Kidney (tissue), 13 donors: ENCODE measurements at regions not wholly inside any gene's neighbourhood (a gene's known extent, or its start where the extent isn't known, plus 50 kb on each side); places are given as distances from the start of the nearest gene placed in this dataset.
"Not testable (repeated sequence)": the region's sequence is repeated elsewhere in the genome, so short reads cannot be mapped to it uniquely, and the experiment has no call there.

Source experiments
- DNase-seq, 5 donors: peaks; one replicate each; pipeline ENCODE4 v3.0.0-alpha.2; 2013 to 2020
- FAIRE-seq: peaks from 2 replicates; lab custom pipeline; 2012; peaks lifted over from hg19 to GRCh38; lab: Jason Lieb, UNC
- H3K27ac ChIP-seq, 2 donors: one replicate each; pipeline ENCODE4 v1.7.0; 2013; ENCODE audit warnings: low read depth in 2 of 2, low read length in 2 of 2, inconsistent platforms in 1 of 2
- H3K27me3 ChIP-seq: one replicate; pipeline ENCODE4 v1.7.1; 2013; ENCODE audit warnings: low read length, inconsistent platforms; ENCODE audit not compliant: control insufficient read depth, insufficient read depth
- H3K36me3 ChIP-seq, 3 donors: one replicate each; pipeline versions ENCODE4 v1.7.0 to v1.7.1; 2013; ENCODE audit warnings: low read length in 3 of 3, control low read depth in 1 of 3, inconsistent platforms in 1 of 3; ENCODE audit not compliant: insufficient read depth in 3 of 3, control insufficient read depth in 2 of 3
- H3K4me1 ChIP-seq, 3 donors: one replicate each; pipeline versions ENCODE4 v1.7.0 to v1.7.1; 2013; ENCODE audit warnings: low read length in 3 of 3, inconsistent platforms in 1 of 3, low read depth in 1 of 3; ENCODE audit not compliant: control insufficient read depth in 2 of 3, insufficient read depth in 2 of 3
- H3K4me3 ChIP-seq, 3 donors: one replicate each; pipeline versions ENCODE4 v1.7.0 to v1.8.1; 2013; ENCODE audit warnings: low read length in 3 of 3, control low read depth in 1 of 3, inconsistent platforms in 1 of 3
- H3K9ac ChIP-seq, 3 donors: one replicate each; pipeline versions ENCODE4 v1.7.0 to v1.7.1; 2013; ENCODE audit warnings: low read length in 3 of 3, control low read depth in 1 of 3, inconsistent platforms in 1 of 3
- H3K9me3 ChIP-seq, 3 donors: one replicate each; pipeline versions ENCODE4 v1.7.0 to v1.7.1; 2013; ENCODE audit warnings: low read length in 3 of 3, control low read depth in 1 of 3, inconsistent platforms in 1 of 3; ENCODE audit not compliant: control insufficient read depth in 2 of 3, insufficient read depth in 1 of 3
- intact Hi-C: fragments of 100-400 bp; cut with DNase I; formaldehyde crosslinking; loops from one replicate; pipeline ENCODE4 v1.11.1; 2022
- TF ChIP-seq, protein P1 (sequence below): IDR thresholded peaks from 3 replicates; pipeline ENCODE4 v1.5.1; 2012; ENCODE audit warnings: mild to moderate bottlenecking, moderate library complexity, borderline replicate concordance; ENCODE audit not compliant: insufficient read depth; ENCODE audit errors: extremely low read depth
- donor health status: control.
- donor health status: control.
- donor health status: control.
- donor health status: control.
- donor health status: control.
- donor health status: DM: yes; HTN: yes; CAD: no.
- donor health status: Normal renal cell carcinoma (clear cell type).

DNA sequence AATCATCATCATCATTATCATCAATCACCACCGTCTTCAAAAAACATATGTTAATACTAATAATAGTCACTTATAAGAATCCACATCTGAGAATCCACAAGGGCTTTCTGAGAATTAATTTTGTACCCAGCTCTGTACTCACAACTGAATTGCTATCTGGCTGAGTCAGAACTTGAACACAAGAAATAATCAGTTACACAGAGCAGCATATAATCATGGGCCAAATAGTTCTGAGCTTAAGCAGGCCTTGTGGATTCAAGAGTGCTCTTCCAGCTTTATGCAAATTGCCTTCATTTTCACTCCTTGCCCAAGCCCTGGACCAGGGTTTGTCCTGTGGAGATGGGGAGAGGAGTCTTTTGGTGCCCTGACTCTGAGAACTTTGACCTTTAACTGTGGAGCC, 304.5 kb downstream of the ZNF248 start:
- Histone ChIP-seq H3K4me3 (no peak overlapping the region), H3K9me3 (no peaks in the 10 kb centered on the region), H3K36me3 (no peaks in the 10 kb centered on the region), H3K27ac (no peak overlapping the region), H3K4me1 (no peaks in the 10 kb centered on the region), H3K27me3 (no peaks in the 10 kb centered on the region), H3K9ac (no peak overlapping the region)
- intact Hi-C loops, result no loop called here
- FAIRE-seq (no peak), DNase-seq (no peak)
- TF ChIP-seq, protein P1, sequence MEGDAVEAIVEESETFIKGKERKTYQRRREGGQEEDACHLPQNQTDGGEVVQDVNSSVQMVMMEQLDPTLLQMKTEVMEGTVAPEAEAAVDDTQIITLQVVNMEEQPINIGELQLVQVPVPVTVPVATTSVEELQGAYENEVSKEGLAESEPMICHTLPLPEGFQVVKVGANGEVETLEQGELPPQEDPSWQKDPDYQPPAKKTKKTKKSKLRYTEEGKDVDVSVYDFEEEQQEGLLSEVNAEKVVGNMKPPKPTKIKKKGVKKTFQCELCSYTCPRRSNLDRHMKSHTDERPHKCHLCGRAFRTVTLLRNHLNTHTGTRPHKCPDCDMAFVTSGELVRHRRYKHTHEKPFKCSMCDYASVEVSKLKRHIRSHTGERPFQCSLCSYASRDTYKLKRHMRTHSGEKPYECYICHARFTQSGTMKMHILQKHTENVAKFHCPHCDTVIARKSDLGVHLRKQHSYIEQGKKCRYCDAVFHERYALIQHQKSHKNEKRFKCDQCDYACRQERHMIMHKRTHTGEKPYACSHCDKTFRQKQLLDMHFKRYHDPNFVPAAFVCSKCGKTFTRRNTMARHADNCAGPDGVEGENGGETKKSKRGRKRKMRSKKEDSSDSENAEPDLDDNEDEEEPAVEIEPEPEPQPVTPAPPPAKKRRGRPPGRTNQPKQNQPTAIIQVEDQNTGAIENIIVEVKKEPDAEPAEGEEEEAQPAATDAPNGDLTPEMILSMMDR, result no peak

DNA sequence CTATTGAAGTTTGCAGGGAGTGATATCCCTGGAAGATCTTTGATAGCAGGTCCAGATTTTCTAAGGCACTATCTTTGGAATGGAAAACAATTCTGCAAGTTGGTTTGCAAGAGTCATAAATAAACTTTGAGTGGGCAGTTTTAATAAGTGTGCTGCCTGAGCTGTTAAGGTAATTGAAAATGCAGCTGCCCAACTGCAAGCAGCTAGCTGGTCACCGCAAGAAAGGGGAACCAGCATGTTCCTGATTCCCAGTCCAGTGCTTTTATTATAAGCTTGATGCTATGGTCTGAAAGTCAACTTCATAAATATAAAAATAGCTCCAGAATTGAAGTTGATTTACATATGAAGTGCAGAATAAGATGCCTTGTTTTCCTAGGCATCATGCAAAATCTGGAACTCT, 308.4 kb downstream of the ZNF248 start:
- H3K9me3 ChIP-seq, result no peaks in the 10 kb centered on the region
- no peak for DNase-seq
- FAIRE-seq, result no peak
- no peak overlapping the region for H3K9ac ChIP-seq
- no peaks in the 10 kb centered on the region for H3K4me1 ChIP-seq
- intact Hi-C loops, result no loop called here
- TF ChIP-seq, protein P1, result no peak
- H3K27ac ChIP-seq, result no peak overlapping the region
- H3K4me3 ChIP-seq, result no peak overlapping the region
- H3K27me3 ChIP-seq, result no peaks in the 10 kb centered on the region
- no peaks in the 10 kb centered on the region for H3K36me3 ChIP-seq

DNA sequence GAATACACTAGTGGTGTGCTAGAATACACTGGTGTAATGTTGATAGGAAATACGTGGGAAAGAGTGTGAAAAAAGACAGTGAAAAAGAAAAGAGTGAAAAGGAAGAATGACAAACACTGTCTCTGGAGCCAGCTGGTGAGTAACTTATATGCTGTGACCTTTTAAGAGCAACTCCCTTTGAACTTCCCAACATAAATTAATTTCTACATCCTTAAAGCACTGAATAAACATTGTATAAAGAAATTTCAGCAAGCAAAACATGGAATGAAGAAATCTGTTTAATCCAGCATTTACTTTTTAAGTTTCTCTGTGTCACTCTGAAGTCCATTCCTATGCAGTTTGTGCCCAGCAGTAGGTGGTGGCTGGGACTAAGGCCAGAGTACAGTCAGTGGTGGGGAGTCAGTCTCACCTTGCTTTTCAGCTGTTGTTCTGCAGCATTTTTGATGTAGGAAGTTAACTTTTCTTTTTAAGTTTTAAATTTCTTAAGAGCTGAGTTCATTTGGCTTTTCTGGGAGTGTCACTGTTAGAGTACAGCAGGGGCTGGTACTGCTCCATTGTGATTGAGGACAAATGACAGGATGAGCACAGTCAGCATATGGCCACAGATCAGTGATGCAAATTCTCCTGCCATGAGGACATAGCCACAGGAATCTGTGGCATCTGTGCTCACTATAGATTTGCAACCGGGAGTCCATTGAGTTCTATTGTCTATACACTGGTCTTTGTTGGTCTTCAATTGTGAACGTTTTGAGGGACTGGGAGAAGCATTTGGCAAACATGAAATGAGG, 321.8 kb downstream of the ZNF248 start:
- Histone ChIP-seq H3K9me3 (no peaks in the 10 kb centered on the region), H3K4me1 (no peaks in the 10 kb centered on the region), H3K27me3 (no peaks in the 10 kb centered on the region), H3K9ac (no peak overlapping the region), H3K27ac (no peak overlapping the region), H3K4me3 (no peak overlapping the region), H3K36me3 (no peaks in the 10 kb centered on the region)
- TF ChIP-seq, protein P1, result no peak
- intact Hi-C loops, result no loop called here
- DNase-seq (no peak), FAIRE-seq (no peak)

DNA sequence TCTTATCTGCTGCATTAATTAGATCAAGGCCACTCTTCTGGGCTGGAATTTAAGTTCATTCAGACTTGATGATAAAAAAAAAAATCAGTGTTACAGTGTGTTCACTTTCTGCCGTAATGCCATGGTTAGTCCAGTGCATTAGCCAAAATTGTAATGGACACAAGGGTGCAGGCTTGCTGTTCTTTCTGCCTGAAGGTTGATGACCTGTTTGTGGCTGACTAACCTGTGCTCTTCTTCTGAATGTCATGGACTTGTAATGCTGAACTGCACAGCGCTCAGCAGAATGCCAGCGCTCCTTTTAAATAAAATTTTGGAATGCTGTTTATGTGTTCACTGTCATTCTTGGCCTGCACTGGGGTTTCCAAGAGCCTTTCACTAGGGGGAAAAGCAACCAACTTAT, 323.2 kb downstream of the ZNF248 start:
- DNase-seq (no peak), FAIRE-seq (no peak)
- Histone ChIP-seq H3K4me3 (no peak overlapping the region), H3K36me3 (no peaks in the 10 kb centered on the region), H3K9ac (no peak overlapping the region), H3K27ac (no peak overlapping the region), H3K4me1 (no peaks in the 10 kb centered on the region), H3K27me3 (no peaks in the 10 kb centered on the region), H3K9me3 (no peaks in the 10 kb centered on the region)
- TF ChIP-seq, protein P1, result no peak
- intact Hi-C loops, result no loop called here

DNA sequence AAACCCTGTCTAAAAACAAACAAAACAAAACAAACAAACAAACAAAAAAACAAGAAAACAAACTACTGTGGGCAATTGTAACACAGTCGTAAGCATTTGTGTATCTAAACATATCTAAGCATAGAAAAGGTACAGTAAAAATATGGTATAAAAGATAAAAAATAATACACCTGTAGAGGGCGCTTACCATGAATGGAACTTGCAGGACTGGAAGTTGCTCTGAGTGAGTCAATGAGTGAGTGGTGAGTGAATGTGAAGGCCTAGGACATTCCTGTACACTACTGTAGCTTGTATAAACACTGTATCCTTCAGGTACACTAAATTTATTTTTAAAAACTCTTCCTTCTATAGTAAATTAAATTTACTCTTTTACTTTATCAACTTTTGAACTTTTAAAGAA, 332.0 kb downstream of the ZNF248 start:
- peak; percentile 53 for FAIRE-seq
- DNase-seq, H3K9ac ChIP-seq: not testable (repeated sequence)

More for the DNA sequence above, 332.0 kb downstream of the ZNF248 start:
- H3K4me1 ChIP-seq, H3K4me3 ChIP-seq, H3K9me3 ChIP-seq, H3K27ac ChIP-seq, intact Hi-C loops, H3K27me3 ChIP-seq, H3K36me3 ChIP-seq: not testable (repeated sequence)
